ENCODE measurements at regions not wholly inside any gene's neighbourhood (a gene's known extent, or its start where the extent isn't known, plus 50 kb on each side); places are given as distances from the start of the nearest gene placed in this dataset.

GRCh38 chr2:200177971-200178911 is 128.3 kb upstream of the SPATS2L start:
- TF ChIP-seq POLR2A (IDR thresholded peaks at IDR 0.05; ENCODE audit: low read length) (no peak), GATA1 (IDR thresholded peaks at IDR 0.05; ENCODE audit: low read depth, low read length) (no peak)

All from erythroblast (primary cell).